CD14-positive monocyte (primary cell): ENCODE measurements at regions not wholly inside any gene's neighbourhood (a gene's known extent, or its start where the extent isn't known, plus 50 kb on each side); places are given as distances from the start of the nearest gene placed in this dataset.

ENCODE experiments used
- DNase-seq, 3 donors: peaks; one replicate each; pipeline ENCODE4 v3.0.0-alpha.2; 2011 to 2022
- H2AFZ ChIP-seq: 2 replicates; pipeline ENCODE4 v1.6.0; 2012; ENCODE audit warnings: mild to moderate bottlenecking, low read depth, low read length, inconsistent platforms; ENCODE audit not compliant: insufficient read depth, poor library complexity, severe bottlenecking
- H3K27ac ChIP-seq, 2 donors: 1 replicate in 1 of 2; 2 replicates in 1 of 2; pipeline ENCODE4 v1.5.1; 2012 to 2013; ENCODE audit warnings: low read length in 2 of 2, control low read depth in 1 of 2, inconsistent platforms in 1 of 2, low read depth in 1 of 2, mild to moderate bottlenecking in 1 of 2
- H3K27me3 ChIP-seq, 2 donors: one replicate each; pipeline versions ENCODE4 v1.6.0 to v1.6.1; 2011 to 2013; ENCODE audit warnings: low read length in 2 of 2; ENCODE audit not compliant: control insufficient read depth in 2 of 2, insufficient read depth in 2 of 2
- H3K36me3 ChIP-seq, 2 donors: replicated peaks in 1 of 2; 1 replicate in 1 of 2; 2 replicates in 1 of 2; pipeline versions ENCODE4 v1.5.1 to v1.6.1; 2012 to 2013; ENCODE audit warnings: low read length in 2 of 2, control low read depth in 1 of 2, inconsistent platforms in 1 of 2, mild to moderate bottlenecking in 1 of 2; ENCODE audit not compliant: insufficient read depth in 2 of 2, control insufficient read depth in 1 of 2
- H3K4me1 ChIP-seq, 2 donors: 1 replicate in 1 of 2; 2 replicates in 1 of 2; pipeline versions ENCODE4 v1.5.1 to v1.6.1; 2012 to 2013; ENCODE audit warnings: low read length in 2 of 2, control low read depth in 1 of 2, inconsistent platforms in 1 of 2, mild to moderate bottlenecking in 1 of 2, moderate library complexity in 1 of 2; ENCODE audit not compliant: insufficient read depth in 2 of 2, control insufficient read depth in 1 of 2
- H3K4me2 ChIP-seq: replicated peaks from 2 replicates; pipeline ENCODE3; 2012; ENCODE audit warnings: low read length, moderate library complexity, mild to moderate bottlenecking; ENCODE audit not compliant: poor library complexity, severe bottlenecking; ENCODE audit errors: extremely low read depth
- H3K4me3 ChIP-seq, 3 experiments: fragments of 200-600 bp in 1 of 3; sonication (generic) in 1 of 3; replicated peaks in 1 of 3; 1 replicate in 2 of 3; 2 replicates in 1 of 3; pipeline ENCODE4 v1.5.1; 2011 to 2013; ENCODE audit warnings: low read length in 3 of 3, mild to moderate bottlenecking in 3 of 3, control low read depth in 2 of 3, low read depth in 2 of 3, inconsistent platforms in 1 of 3, moderate library complexity in 1 of 3
- H3K79me2 ChIP-seq: 2 replicates; pipeline ENCODE4 v1.6.0; 2012; ENCODE audit warnings: mild to moderate bottlenecking, control low read depth, inconsistent platforms, low read length, moderate library complexity; ENCODE audit not compliant: insufficient read depth
- H3K9ac ChIP-seq: 2 replicates; pipeline ENCODE4 v1.6.0; 2017; ENCODE audit warnings: low read length, mild to moderate bottlenecking; ENCODE audit not compliant: insufficient read depth, poor library complexity, severe bottlenecking
- H3K9me3 ChIP-seq, 2 donors: replicated peaks in 1 of 2; 1 replicate in 1 of 2; 2 replicates in 1 of 2; pipeline versions ENCODE4 v1.5.1 to v1.6.1; 2012 to 2013; ENCODE audit warnings: low read length in 2 of 2, control low read depth in 1 of 2; ENCODE audit not compliant: control insufficient read depth in 1 of 2, insufficient read depth in 1 of 2
- H4K20me1 ChIP-seq: 2 replicates; pipeline ENCODE4 v1.6.0; 2012; ENCODE audit warnings: mild to moderate bottlenecking, low read length, control low read depth, moderate library complexity; ENCODE audit not compliant: insufficient read depth
- H3K27ac Mint-ChIP-seq, 7 donors: one replicate each; pipeline ENCODE4 v1.8.0; 2020; ENCODE audit warnings: mild to moderate bottlenecking in 7 of 7, mixed read lengths in 7 of 7, moderate library complexity in 6 of 7, inconsistent platforms in 2 of 7
- H3K27me3 Mint-ChIP-seq, 3 donors: one replicate each; pipeline ENCODE4 v1.8.0; 2021 to 2022; ENCODE audit warnings: low read depth in 3 of 3, mild to moderate bottlenecking in 3 of 3, mixed read lengths in 3 of 3, moderate library complexity in 3 of 3, inconsistent platforms in 1 of 3
- H3K36me3 Mint-ChIP-seq, 2 donors: one replicate each; pipeline ENCODE4 v1.8.0; 2020; ENCODE audit warnings: mixed read lengths in 2 of 2, inconsistent platforms in 1 of 2, mild to moderate bottlenecking in 1 of 2
- H3K4me1 Mint-ChIP-seq: one replicate; pipeline ENCODE4 v1.8.0; 2020; ENCODE audit warnings: mild to moderate bottlenecking, mixed read lengths
- H3K4me3 Mint-ChIP-seq, 2 donors: one replicate each; pipeline ENCODE4 v1.8.0; 2020; ENCODE audit warnings: mild to moderate bottlenecking in 2 of 2, mixed read lengths in 2 of 2, moderate library complexity in 1 of 2
- H3K9me3 Mint-ChIP-seq, 7 donors: one replicate each; pipeline ENCODE4 v1.8.0; 2020 to 2022; ENCODE audit warnings: mixed read lengths in 7 of 7, mild to moderate bottlenecking in 6 of 7, moderate library complexity in 6 of 7, inconsistent platforms in 2 of 7
- CTCF ChIP-seq: fragments of 200-600 bp; IDR thresholded peaks from one replicate; pipeline ENCODE4 v1.8.0; 2022; ENCODE audit warnings: antibody characterized with exemption, mild to moderate bottlenecking
- WGBS: methylation state at CpG from one replicate; pipeline ENCODE4 v1.1.5; 2013; ENCODE audit warnings: missing lambda C conversion rate; ENCODE audit not compliant: insufficient coverage; 5-methylcytosine and 5-hydroxymethylcytosine counted together
- intact Hi-C, 2 donors: fragments of 100-400 bp; cut with micrococcal nuclease; formaldehyde crosslinking; loops; one replicate each; pipeline versions ENCODE4 v1.15.0 to v1.15.1; 2023

GRCh38 chr12:108424816-108425215 is 85.7 kb upstream of the CMKLR1 start:
- 80% methylated on average over 1 of the region's 3 CpGs for WGBS
- TF ChIP-seq CTCF, result no peak
- H3K4me1 ChIP-seq, result no peaks in the 10 kb centered on the region
- H3K4me2 ChIP-seq, result no peak overlapping the region
- intact Hi-C loops, result no loop called here
- Mint-ChIP-seq H3K9me3 (peaks cover 0 to 2% (median 0%) of the 10 kb centered on the region in 7 donors), H3K27ac (no peak overlapping the region), H3K4me3 (no peak overlapping the region), H3K36me3 (no peaks in the 10 kb centered on the region), H3K4me1 (no peaks in the 10 kb centered on the region), H3K27me3 (peaks cover 9 to 13% (median 11%) of the 10 kb centered on the region in 3 donors)
- H3K36me3 ChIP-seq, result no peaks in the 10 kb centered on the region
- H3K9me3 ChIP-seq, result no peaks in the 10 kb centered on the region
- no peaks in the 10 kb centered on the region for H3K79me2 ChIP-seq
- H4K20me1 ChIP-seq, result no peaks in the 10 kb centered on the region
- H3K9ac ChIP-seq, result no peak overlapping the region
- H3K27me3 ChIP-seq, result peaks cover 0 to 3% of the 10 kb centered on the region in 2 donors
- DNase-seq, result no peak
- no peak overlapping the region for H3K27ac ChIP-seq
- no peak overlapping the region for H2AFZ ChIP-seq
- H3K4me3 ChIP-seq, result no peak overlapping the region

- no peak for DNase-seq
- H3K79me2 ChIP-seq, result no peaks in the 10 kb centered on the region
- no peaks in the 10 kb centered on the region for H3K4me1 Mint-ChIP-seq
- H4K20me1 ChIP-seq, result no peaks in the 10 kb centered on the region
- H3K9me3 ChIP-seq, result no peaks in the 10 kb centered on the region
- peaks cover 0 to 2% (median 0%) of the 10 kb centered on the region in 7 donors for H3K9me3 Mint-ChIP-seq
- H3K27ac ChIP-seq, result no peak overlapping the region
- intact Hi-C loops, result no loop called here
- no peak overlapping the region for H3K9ac ChIP-seq
- peaks cover 4 to 12% (median 11%) of the 10 kb centered on the region in 3 donors for H3K27me3 Mint-ChIP-seq
- no peaks in the 10 kb centered on the region for H3K36me3 Mint-ChIP-seq
- no peak overlapping the region for H3K4me3 Mint-ChIP-seq
- H3K4me1 ChIP-seq, result no peaks in the 10 kb centered on the region
- no peak for TF ChIP-seq CTCF
- H3K4me3 ChIP-seq, result no peak overlapping the region
- H3K27ac Mint-ChIP-seq, result no peak overlapping the region
- H3K36me3 ChIP-seq, result no peaks in the 10 kb centered on the region
- H3K4me2 ChIP-seq, result no peak overlapping the region
- H2AFZ ChIP-seq, result no peak overlapping the region
- WGBS, result 88% methylated on average over 3 of the region's 4 CpGs
- H3K27me3 ChIP-seq, result peaks cover 0 to 3% of the 10 kb centered on the region in 2 donors
Observed at GRCh38 chr12:108424026-108424425, 84.9 kb upstream of the CMKLR1 start.
